Epithelial cell of proximal tubule (primary cell): ENCODE measurements at regions not wholly inside any gene's neighbourhood (a gene's known extent, or its start where the extent isn't known, plus 50 kb on each side); places are given as distances from the start of the nearest gene placed in this dataset.

ENCODE experiments used
- DNase-seq: peaks from one replicate; pipeline ENCODE4 v3.0.0-alpha.2; 2011; ENCODE audit warnings: low read depth
- H3K4me3 ChIP-seq: 2 replicates; pipeline ENCODE4 v1.5.1; 2011; ENCODE audit warnings: low read depth, mild to moderate bottlenecking, low read length
- CTCF ChIP-seq: conservative IDR thresholded peaks from 2 replicates; pipeline ENCODE4 v1.5.1; 2012; ENCODE audit warnings: low read depth, mild to moderate bottlenecking, low read length

GRCh38 chr13:34419025-34419424 is 523.0 kb upstream of the NBEA start:
- DNase-seq = no peak
- TF ChIP-seq CTCF = no peak
- H3K4me3 ChIP-seq = no peak overlapping the region

GRCh38 chr13:34419755-34420154 is 522.3 kb upstream of the NBEA start:
- H3K4me3 ChIP-seq = no peak overlapping the region
- TF ChIP-seq CTCF = no peak

GRCh38 chr13:34420702-34421346 is 521.2 kb upstream of the NBEA start:
- no peak for DNase-seq
- no peak for TF ChIP-seq CTCF
- no peak overlapping the region for H3K4me3 ChIP-seq

More at GRCh38 chr13:34419755-34420154, 522.3 kb upstream of the NBEA start:
- DNase-seq = no peak

- no peak overlapping the region for H3K4me3 ChIP-seq
- DNase-seq = no peak
- TF ChIP-seq CTCF = peak; percentile 44
Measured at GRCh38 chr13:34421347-34421719, 520.7 kb upstream of the NBEA start.

- no peak overlapping the region for H3K4me3 ChIP-seq
- no peak for TF ChIP-seq CTCF
- no peak for DNase-seq
Measured at GRCh38 chr13:34421858-34422475, 520.1 kb upstream of the NBEA start.

- H3K4me3 ChIP-seq = no peak overlapping the region
- DNase-seq = no peak
- no peak for TF ChIP-seq CTCF
Measured at GRCh38 chr13:34422956-34423355, 519.1 kb upstream of the NBEA start.
